ENCODE measurements at regions not wholly inside any gene's neighbourhood (a gene's known extent, or its start where the extent isn't known, plus 50 kb on each side); places are given as distances from the start of the nearest gene placed in this dataset.

GRCh38 chr10:89915968-89916367, 214.6 kb downstream of the KIF20B start:
- TF ChIP-seq DNMT3B (CRISPR knock-in tag; conservative IDR thresholded peaks at IDR 0.05), result no peak
- TF ChIP-seq CTCF (CRISPR knock-in tag; IDR thresholded peaks at IDR 0.05), result no peak
- no peak for TF ChIP-seq JUND (CRISPR knock-in tag; IDR thresholded peaks at IDR 0.05)
- TF ChIP-seq ZFP36 (IDR thresholded peaks at IDR 0.05; ENCODE audit: borderline replicate concordance, low read depth, low read length, partially characterized antibody), result no peak
- no peak for TF ChIP-seq SKIL (CRISPR knock-in tag; IDR thresholded peaks at IDR 0.05; ENCODE audit: borderline replicate concordance)
- no peak for TF ChIP-seq SYNCRIP (IDR thresholded peaks at IDR 0.05; ENCODE audit: insufficient read depth, low read depth, low read length)
- no peak for TF ChIP-seq ZNF512 (CRISPR knock-in tag; IDR thresholded peaks at IDR 0.05)
- TF ChIP-seq STAT5B (CRISPR knock-in tag; IDR thresholded peaks at IDR 0.05), result no peak
- TF ChIP-seq REXO4 (CRISPR knock-in tag; IDR thresholded peaks at IDR 0.05; ENCODE audit: borderline replicate concordance), result no peak
- TF ChIP-seq HNF4A (CRISPR knock-in tag; IDR thresholded peaks at IDR 0.05), result no peak
- TF ChIP-seq POLR2A (IDR thresholded peaks at IDR 0.05; ENCODE audit: insufficient read depth in 1 of 2, low read depth in 2 of 2, low read length in 2 of 2), result no peak

All from HepG2 (cell line).